Jurkat, Clone E6-1 (cell line): ENCODE measurements at regions not wholly inside any gene's neighbourhood (a gene's known extent, or its start where the extent isn't known, plus 50 kb on each side); places are given as distances from the start of the nearest gene placed in this dataset.
"Not testable (repeated sequence)": the region's sequence is repeated elsewhere in the genome, so short reads cannot be mapped to it uniquely, and the experiment has no call there.

Experiments used
- DNase-seq: peaks from one replicate; pipeline ENCODE4 v3.0.0-alpha.2; 2011; ENCODE audit warnings: low read depth, low spot score
- H3K4me3 ChIP-seq: 2 replicates; pipeline ENCODE4 v1.5.1; 2011; ENCODE audit warnings: mild to moderate bottlenecking, low read length, control low read depth, moderate library complexity

DNA sequence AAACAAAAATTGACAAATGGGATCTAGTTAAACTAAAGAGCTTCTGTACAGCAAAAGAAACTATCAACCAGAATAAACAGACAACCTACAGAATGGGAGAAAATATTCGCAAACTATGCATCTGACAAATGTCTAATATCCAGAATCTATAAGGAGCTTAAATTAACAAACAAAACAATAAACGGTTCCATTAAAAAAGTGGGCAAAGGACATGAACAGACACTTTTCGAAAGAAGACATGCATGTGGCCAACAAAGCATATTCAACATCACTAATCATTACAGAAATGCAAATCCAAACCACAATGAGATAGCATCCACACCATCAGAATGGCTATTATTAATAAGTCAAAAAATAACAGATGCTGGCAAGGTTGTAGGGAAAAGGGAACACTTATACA lies 50.5 kb upstream of the MED13L start:
- not testable (repeated sequence) for DNase-seq, H3K4me3 ChIP-seq

- H3K4me3 ChIP-seq: no peak overlapping the region
- DNase-seq: no peak
Observed at GRCh38 chr12:116331876-116332275, 54.4 kb upstream of the MED13L start.

DNA sequence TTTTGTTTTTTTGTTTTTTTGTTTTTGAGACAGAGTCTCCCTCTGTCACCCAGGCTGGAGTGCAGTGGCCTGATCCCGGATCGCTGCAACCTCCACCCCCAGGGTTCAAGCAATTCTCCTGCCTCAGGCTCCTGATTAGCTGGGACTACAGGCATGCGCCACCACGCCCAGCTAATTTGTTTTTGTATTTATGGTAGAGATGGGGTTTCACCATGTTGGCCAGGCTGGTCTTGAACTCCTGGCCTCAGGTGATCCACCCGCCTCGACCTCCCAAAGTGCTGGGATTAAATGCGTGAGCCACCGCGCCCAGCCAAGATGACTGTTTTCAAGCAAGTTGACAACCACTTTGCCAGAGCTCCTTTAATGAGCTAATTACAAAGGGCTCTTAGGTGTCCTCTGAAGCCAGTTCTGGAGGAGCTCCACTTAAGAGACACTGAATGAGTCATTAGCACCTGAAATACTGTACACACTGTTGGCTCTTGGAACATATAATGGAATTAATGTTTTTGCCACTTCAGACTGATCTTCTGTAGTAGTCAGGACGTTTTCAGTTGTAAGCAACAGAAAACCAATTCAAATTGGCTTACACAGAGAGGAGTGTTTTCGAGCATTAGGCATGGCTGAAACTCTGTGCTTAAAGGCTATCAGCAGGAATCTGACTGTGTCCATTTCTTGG lies 55.4 kb upstream of the MED13L start:
- DNase-seq: no peak
- no peak overlapping the region for H3K4me3 ChIP-seq

- no peak overlapping the region for H3K4me3 ChIP-seq
- no peak for DNase-seq
Observed at GRCh38 chr12:116333402-116333801, 55.9 kb upstream of the MED13L start.

- DNase-seq: no peak
- no peak overlapping the region for H3K4me3 ChIP-seq
Observed at GRCh38 chr12:116336542-116337065, 59.1 kb upstream of the MED13L start.

- no peak for DNase-seq
- H3K4me3 ChIP-seq: no peak overlapping the region
Observed at GRCh38 chr12:116337312-116337711, 59.8 kb upstream of the MED13L start.

- DNase-seq: no peak
Observed at GRCh38 chr12:116338064-116338846, 60.8 kb upstream of the MED13L start.

GRCh38 chr12:116339062-116339461 lies 61.6 kb upstream of the MED13L start:
- DNase-seq: no peak
- H3K4me3 ChIP-seq: no peak overlapping the region

More at GRCh38 chr12:116338064-116338846, 60.8 kb upstream of the MED13L start:
- no peak overlapping the region for H3K4me3 ChIP-seq

GRCh38 chr12:116339800-116340371 lies 62.4 kb upstream of the MED13L start:
- no peak for DNase-seq
- H3K4me3 ChIP-seq: no peak overlapping the region

DNA sequence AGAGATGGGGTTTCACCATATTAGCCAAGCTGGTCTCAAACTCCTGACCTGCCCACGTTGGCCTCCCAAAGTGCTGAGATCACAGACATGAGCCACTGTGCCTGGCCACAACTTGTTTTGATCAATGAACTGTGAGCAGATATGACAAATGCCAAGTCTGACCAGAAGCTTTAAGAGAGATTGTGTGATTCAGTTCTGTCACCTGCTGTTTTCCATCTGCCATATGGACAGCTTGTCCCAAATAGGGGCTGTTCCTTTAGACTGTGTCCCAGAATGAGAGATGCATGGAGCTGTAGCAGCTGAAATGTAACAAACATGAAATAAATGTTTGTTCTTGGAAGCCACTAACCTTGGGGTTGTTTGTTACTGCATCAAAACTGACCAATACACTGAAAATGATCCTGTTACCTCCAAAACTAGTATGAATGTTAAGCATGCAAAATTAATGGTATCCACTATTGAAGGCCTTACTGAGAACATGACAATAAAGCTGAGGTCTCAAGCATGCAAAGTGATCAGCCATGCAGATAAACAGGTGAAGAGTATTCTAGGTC lies 65.9 kb upstream of the MED13L start:
- no peak for DNase-seq
- no peak overlapping the region for H3K4me3 ChIP-seq

DNA sequence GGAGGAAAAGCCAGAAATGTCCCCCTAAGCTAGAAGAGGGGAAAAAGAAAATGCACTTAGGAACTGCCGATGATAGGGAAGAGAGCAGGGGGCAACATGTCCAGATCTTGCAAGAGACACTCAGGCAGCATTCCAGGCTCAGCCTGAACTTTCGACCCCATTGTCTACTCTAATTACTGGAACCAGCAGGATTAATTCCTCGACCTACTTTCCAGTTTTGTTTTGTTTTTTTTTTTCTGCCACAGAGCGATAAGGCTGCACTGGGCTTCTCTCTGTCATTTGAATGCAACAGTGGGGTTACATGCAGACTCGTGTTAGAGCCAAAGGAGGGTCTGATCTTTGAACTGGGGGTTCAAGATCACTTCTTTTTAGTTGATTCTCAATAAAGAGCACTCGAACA lies 68.7 kb upstream of the MED13L start:
- DNase-seq: no peak
- H3K4me3 ChIP-seq: no peak overlapping the region

- no peak for DNase-seq
- H3K4me3 ChIP-seq: no peak overlapping the region
Observed at GRCh38 chr12:116346741-116347140, 69.2 kb upstream of the MED13L start.

DNA sequence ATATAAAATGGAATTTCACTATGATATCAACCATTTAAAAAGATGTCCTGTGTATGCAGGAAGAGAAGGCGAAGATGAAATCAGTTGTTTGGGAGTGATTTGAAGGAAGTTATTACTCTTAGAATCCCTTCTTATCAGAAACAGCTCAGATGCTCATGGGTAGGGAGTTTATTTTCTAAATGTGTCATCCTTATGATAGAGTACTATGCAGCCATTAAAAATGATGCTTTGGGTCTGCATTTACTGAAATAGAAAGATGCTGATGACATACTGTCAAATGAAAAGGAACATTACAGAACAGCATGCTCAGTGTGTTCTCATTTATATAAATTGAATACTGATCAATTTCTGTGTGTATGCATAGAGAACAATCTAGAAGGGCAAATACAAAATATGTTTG lies 69.8 kb upstream of the MED13L start:
- no peak overlapping the region for H3K4me3 ChIP-seq
- no peak for DNase-seq

DNA sequence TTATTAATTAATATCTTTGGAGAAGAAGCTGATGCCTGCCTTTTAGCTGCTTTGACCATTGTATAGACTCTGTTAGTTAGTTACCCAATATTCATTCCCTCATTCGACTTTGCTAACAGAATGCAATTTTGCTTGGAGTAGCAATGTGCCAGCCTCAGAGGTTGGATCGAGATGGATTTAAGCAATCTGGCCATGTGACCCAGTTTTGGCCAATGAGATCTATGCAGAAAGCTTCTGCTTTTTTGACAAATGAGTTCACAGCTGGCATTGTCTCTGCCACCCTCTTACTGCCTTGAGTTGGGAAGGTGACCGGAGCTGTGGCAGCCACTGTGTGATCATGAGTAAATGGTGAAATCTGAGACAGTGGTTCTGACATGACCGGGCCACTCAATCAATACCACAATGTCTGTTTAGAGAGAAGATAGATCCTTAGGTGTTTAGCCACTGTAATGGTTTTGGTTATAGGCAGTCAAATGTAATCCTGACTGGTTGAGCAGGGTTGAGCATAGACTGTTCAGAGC lies 74.9 kb upstream of the MED13L start:
- no peak for DNase-seq
- H3K4me3 ChIP-seq: no peak overlapping the region

GRCh38 chr12:116353958-116354357 lies 76.5 kb upstream of the MED13L start:
- no peak overlapping the region for H3K4me3 ChIP-seq
- no peak for DNase-seq

DNA sequence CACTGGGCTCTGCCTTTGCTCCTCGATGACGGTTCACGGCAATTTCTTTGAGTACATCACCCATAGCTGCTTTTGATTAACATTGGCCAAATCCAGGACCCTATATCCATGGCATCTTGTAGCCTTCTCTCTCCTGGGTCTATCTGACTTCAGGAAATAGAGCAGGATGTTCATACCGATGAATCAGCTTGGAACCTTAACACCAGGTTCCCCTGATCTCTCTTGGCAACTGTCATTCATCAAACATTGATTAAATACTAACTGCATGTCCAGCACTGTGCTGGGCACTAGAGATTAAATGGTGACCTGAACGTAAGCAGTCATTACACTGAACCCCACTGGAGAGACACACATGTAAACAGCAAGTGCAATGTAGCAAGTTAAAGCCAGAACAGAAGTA lies 77.0 kb upstream of the MED13L start:
- no peak for DNase-seq
- H3K4me3 ChIP-seq: no peak overlapping the region

GRCh38 chr12:116354950-116355783 lies 77.7 kb upstream of the MED13L start:
- no peak for DNase-seq

DNA sequence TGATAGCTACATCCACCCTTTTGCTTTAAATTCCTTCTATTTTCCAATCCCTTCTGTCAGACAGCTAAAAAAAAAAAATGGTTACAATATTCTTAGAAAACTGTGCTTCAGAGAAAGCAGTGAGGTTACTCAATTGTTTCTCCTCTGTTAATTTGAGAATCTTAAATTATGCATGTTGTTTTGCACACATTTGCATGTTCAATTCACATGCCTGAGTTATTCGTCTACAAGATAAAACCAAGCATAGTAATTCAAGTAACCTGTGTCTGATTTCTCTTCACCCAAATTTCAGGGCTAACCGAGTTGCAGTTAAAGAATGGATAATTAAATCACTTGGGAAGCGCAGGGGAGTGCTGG lies 81.0 kb upstream of the MED13L start:
- no peak overlapping the region for H3K4me3 ChIP-seq
- DNase-seq: no peak

More at GRCh38 chr12:116354950-116355783, 77.7 kb upstream of the MED13L start:
- no peak overlapping the region for H3K4me3 ChIP-seq
